ENCODE measurements at regions not wholly inside any gene's neighbourhood (a gene's known extent, or its start where the extent isn't known, plus 50 kb on each side); places are given as distances from the start of the nearest gene placed in this dataset.
"Not testable (repeated sequence)": the region's sequence is repeated elsewhere in the genome, so short reads cannot be mapped to it uniquely, and the experiment has no call there.

DNA sequence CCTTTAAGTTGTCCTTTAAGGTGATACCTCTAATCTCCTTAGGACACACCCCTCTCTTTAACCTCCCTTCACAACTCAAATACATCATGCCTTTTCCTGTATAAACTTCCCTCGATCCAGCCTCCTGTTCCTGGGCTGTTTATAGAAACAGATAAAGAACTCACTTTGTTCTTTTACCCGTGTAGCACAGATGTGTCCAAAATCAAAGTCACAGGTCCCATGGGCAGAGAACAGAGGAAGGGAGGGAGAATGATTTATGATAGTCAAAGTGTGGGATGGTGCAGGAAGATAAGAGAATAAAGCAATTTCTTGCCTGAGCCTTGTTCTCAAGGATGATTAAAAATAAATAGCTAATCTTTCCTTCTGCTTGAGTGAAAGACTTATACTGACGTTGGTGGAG is 50.3 kb upstream of the CABCOCO1 start:
- DNase-seq (ENCODE audit: low spot score) = no peak

DNA sequence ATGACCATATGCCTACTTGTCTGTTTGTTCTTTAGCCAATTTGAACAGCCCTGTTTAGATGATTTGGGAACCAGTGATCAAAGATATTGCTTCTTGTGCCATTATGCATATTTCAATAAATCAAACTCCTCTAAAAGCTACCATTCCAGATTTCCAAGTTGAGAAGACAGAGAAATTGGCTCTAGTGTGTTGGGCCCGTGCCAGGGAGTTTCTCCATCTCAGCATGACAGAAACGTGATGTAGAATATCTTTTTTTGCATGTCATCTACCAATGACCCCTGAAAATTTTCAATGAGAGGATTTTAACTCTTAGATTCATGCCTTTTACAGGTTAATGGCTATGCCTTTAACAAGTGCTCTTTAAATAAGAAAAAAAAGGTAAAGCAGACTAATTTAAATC is 50.7 kb upstream of the CABCOCO1 start:
- no peak for DNase-seq (ENCODE audit: low spot score)

DNA sequence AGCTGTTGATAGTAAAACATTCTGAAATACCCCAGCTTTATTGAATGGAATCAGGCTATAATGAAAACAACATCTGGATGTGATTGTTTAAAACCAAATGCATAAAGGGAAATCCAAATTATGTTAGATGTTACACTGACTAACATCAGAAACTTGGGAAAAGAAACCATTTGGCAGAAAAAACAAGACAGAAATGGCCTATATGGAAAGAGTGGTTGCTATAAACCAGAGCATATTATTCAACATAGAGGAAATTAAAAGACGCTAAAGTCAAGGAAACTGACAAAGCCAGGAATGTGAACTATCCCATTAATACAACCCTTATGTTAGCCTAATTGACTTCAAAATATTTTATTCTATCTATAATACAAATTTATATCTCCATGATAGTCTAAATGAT is 53.0 kb upstream of the CABCOCO1 start:
- DNase-seq (ENCODE audit: low spot score) = no peak

DNA sequence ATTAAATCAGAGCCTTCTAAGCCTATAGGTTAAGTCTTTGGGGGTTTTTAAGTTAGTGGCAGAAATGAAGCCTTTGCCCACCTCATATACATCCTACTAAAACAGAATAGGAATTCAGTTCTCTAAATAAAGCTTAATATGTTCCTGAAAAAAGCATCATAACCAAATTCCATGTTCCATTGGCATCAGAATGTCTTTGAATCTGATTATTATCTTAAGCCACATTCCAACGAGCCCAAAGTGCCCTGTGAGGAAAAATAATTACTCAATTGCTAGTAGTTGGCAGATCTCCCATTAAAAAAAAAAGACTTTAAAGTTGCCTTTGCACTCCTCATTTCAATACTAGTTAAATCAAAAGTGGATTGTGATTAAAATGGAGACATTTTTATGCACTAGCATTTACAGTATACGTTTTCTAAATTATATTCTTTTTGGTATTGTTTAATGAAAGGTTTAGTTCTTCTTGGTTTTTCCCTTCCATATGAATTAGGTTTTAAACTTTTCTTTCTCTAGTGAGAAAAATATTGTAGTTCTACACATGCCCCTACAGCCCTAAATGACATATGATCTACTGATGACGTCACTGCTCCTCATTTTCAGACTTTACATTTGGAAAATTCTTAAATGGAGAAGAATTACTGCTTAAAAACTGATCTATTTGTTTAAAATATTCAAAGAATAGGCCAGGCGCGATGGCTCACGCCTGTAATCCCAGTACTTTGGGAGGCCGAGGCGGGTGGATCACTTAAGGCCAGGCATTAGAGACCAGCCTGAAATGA is 54.3 kb upstream of the CABCOCO1 start:
- no peak for DNase-seq (ENCODE audit: low spot score)

DNA sequence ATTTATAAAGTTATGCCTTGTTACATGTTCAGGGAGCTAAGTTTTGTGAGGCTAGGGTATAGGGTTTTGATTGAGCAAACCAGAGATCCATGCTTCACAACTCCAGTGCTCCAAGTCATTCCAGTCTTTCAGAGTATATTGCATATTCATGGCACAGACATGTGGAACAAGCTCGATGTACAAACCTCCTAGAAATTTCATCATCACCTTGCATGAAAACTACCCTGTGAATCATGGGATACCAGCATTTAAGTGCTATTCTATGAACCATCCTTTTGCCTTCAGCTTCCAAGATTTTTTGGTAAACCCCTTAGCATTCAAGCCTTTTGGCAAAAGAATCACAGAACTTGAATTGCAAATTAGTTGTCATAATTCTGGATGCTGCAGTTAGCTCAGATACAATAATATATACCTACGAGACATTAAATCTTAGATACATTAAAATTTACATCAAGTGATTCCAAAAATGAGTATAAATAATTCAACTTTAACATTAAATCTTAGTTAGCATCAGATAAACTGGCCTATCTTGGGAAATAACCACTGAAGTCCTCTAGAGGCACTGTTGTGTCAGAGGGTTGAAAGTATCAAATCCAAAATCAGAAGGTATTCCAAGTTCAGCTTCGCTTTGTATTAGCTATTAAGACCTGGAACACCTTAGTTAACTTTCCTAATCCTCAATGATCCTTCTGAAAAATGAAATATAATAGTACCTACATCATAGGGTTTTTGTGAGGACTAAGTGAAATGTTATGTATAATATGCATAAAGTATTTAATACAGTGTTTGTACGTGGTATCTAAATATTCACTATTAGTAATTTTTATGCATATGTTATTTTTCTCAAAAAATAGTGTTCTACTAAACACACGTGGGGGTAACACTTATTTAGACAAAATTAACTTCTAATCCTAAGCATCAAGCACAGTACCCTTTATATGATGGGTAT is 55.5 kb upstream of the CABCOCO1 start:
- DNase-seq (ENCODE audit: low spot score) = no peak

DNA sequence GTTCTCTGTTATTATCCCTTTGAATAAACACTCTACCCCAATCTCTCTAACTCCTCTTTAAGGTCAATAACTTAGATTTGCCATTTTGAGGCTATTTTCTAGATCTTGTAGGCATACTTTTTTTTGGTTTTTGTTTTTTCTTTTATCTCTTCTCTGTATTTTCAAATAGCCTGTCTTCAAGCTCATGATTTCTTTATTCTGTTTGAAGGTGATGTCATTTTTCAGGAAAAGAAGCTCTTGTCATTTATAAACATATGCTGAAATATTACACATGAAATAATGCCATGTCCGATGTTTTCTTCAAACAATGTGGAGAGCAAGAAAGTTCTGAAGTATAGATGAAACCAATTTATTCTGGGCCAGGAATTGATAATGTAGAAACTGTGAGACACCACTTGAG is 57.5 kb upstream of the CABCOCO1 start:
- DNase-seq (ENCODE audit: low spot score) = no peak

DNA sequence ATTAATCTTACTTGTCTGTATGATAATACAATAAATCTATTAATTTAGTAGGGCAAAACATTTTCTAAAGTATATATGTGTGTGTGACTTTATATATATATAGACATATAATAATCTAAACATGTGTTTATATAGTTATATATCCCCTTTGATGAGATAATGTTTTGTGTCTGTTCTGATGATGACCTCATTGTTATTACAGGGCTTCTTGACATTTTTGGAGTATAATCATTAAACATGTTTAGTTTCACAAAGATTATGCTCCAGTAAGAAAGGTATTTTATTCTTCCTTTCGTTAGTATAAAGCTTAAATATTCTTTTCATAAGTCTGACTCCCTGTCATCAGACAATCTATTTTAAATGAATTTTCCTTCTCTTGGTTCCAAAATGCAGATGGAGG is 62.3 kb upstream of the CABCOCO1 start:
- no peak for DNase-seq (ENCODE audit: low spot score)

DNA sequence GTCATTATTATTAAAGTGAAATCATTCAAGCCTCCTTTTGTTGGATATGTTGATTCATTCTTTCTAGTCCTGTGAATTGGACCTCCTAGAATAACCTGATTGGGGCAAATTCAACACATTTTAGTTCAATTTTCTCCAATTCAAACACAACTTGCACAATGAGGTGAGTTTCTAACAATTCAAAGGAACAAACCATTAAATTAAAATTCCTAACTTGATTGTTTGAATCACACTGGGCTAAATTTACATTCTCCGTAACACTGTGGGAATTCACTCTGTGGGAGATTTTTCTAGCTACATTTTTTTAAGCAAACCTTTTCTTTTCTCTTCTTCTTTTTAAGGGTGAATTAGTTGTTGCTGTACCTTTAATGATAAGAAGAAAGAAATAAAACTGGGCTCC is 68.3 kb upstream of the CABCOCO1 start:
- no peak for DNase-seq (ENCODE audit: low spot score)

DNA sequence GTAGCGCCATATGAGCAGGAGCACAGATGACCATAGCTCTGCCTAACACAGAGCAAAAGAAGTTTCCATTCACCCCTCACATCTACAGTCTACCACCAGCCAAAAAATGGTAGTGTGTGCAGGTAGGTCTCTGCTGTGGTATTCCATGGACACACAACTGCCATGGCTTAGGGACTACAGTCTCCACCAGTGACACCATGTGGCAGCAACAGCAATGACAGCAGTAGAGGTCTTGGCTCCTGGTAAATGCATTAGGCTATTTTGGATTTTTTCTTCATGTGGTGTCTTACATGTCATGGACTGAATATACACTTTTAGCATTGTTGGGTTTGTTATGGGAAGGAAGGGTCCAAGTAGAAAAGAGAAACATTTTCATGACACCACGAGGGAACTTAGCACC is 70.1 kb upstream of the CABCOCO1 start:
- peak; percentile 24 for DNase-seq (ENCODE audit: low spot score)

DNA sequence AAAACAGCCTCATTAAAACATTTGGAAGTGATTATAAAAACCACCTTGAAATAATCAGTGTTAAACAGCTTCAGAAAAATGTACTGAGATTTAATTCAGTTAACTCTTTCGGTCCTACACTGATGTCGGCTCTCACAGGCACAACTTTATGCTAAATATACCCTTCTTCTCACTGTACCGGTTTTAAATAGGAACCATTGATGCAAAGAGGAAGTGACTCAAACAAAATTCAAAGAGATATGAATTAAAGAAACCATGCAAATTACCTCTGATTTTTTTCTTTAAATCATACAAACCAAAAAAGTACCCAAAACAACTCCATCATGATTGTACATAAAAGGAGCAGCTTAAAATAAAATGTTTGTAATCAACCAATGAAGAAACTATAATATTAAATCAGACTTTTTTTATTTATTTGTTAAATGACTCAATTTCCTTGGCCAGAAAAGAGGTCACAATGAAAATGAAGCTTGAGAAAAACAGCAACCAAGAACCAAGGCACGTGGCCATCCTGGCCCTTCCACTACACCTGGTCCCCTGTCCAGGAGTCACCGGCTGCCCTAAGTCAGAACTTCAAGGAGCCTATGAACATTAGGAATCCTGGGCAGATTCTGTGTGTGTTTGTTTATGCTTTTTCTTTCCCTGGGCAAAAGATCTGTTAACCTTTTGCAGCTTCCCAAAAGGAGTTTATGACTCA is 73.0 kb upstream of the CABCOCO1 start:
- peak; percentile 47 for DNase-seq (ENCODE audit: low spot score)

DNA sequence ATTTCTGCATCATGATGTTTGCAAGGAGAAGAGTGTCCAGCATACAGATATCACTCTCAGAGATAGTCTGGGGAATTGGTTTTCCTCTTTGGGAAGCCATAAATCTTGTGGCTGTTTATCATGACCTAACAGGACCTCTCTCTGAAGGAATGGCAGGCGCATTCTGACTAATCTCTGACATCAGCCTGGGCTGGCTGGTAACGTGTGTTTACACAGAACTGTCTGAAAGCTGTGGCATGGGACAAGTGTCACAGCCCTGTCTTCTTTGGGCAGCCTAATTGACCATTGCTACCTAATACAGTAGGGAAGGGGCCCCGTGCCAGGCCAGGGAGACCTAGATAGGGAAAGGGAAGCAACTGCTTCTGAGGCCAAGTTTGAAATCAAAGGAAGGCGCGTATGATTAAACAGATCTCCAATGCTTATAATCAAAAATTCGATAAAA is 73.9 kb upstream of the CABCOCO1 start:
- peak; percentile 40 for DNase-seq (ENCODE audit: low spot score)

DNA sequence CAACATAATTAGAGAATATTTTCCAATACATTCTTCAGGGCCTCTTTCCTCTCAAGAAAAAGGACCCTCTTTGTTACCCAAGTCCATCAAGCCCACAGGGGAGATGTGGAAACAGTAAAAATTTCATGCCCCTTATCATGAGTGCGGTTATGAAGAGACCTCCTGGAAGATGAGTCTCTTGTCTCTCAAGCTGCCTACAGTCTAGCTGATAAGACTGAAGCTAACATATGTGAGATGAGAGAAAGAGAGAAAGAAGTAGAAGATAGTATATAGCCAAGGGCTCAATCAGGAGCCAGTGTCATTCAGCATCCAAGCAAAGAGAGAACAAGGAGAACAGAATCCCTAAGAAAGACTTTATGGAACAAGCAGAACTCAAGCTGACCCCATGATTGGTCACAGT is 75.9 kb upstream of the CABCOCO1 start:
- no peak for DNase-seq (ENCODE audit: low spot score)

DNA sequence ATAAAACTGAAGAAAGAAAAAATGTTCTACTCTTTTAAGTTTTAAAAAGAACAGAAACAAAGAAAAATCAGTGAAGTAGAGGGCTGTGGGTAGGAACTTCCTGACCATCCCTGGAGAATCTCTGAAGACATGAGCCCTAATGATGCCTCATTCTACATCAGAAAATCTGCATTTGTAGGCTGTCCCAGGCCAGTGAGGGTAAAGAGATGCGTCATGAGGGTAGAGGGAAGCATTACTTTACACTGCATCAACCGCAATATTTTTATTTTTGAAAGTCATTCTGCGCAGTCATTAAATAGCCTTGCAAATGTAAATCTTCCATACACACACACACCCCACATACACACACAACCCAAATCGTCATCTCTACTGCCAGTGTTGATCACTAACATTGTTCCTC is 82.1 kb upstream of the CABCOCO1 start:
- DNase-seq (ENCODE audit: low spot score) = no peak

DNA sequence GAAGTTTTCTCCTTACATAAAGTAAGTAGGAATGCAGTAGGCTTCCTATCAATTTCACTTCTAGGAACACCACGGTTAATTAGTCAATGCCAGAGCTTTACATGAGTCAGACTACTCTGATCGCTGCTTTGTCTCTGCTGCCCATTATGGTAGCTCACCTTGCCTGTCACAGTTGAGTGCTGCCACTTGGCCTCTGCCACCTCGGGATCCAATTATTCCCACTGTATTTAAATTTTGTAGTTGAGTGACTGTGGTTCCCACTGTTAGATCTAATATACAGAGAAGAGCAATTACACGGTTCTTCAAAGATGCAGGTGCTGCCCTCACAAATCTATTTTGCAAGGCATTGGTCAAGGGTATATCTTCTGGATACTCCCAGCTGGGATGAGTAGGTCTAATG is 92.5 kb upstream of the CABCOCO1 start:
- DNase-seq (ENCODE audit: low spot score) = not testable (repeated sequence)

DNA sequence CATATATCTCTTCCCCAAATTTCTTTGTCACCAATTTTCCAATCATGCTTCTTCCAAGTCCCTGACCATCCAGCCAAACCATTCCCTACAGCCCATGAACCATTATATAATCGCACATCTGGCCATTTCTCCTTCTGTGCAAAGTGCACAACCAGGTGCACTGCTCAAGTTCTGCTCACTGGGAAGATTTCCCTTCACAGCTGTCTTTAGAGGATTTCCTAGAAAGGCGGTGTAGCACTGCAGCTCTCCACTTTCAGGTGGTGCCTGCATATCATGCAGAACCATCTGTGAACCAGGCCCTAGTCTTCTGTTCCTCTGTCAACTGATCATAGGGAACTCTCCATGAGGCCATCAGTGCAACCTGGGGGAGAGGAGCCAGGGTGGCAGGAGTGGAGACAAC is 95.0 kb upstream of the CABCOCO1 start:
- no peak for DNase-seq (ENCODE audit: low spot score)

DNA sequence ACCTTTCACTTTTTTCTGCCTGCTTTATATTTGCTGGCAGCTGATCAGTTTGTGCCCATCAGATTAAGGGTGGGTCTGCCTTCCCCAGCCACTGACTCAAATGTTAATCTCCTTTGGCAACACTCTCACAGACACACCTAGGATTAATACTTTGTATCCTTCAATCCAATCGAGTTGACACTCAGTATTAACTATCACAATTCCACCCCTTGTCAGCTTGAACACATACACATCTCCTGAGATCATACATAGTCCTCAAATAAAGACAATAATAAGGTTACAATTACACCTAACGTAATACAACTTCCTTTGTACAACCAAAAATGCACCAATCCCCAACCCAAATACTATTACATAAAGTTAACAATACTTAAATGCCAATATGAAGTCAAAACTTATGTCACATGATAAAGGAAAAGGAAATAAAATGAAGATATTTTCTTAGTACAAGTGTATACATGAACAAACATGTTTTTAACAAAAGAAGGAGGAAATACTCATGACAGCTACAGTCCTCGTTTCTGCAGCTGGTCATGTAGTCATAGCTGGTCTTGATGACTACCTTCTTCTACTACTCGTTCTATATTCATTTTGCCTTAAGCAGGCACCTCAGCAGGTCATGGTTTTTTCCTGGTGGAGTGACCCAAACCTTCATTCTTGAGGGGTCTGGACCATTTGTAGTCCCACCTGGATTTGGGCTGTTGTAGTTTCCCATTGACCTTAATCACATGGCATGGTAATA is 96.7 kb upstream of the CABCOCO1 start:
- DNase-seq (ENCODE audit: low spot score) = no peak

DNA sequence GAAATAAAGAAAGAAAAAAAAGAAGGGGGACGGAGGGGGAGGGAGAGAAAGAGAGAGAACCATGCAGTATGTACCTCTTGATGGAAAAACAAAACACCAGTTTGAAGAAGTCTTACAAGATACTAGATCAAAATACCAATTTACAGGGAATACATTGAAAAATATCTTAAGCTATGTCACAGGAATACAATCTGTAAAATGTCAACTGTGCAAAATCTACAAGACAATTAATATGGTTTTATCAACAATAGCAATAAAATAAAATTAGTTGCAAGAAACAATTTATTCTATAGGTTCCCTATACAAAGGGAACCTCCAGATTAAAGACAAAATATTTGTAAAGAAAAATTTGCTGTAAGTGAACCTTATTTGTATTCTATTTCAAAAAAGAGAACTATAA is 98.3 kb upstream of the CABCOCO1 start:
- DNase-seq (ENCODE audit: low spot score) = no peak

DNA sequence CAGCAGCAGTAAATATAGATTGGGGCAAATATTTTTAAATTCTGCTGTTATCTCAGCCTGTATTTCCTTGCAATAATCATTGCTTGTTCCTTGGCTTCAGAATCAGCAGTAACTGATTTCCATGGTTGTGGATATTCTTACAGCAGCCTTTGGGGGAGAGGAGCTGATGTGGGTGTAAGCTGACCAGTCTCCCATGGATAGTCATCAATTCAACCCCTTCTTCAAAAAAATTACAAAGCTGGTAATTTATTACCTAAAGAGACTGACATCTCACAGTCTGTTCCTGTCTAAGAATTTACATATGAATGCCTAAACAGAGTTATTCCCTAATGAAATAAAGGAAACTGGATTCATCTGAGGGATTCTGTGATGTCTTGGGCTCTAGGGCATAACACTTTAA is 103.1 kb upstream of the CABCOCO1 start:
- DNase-seq (ENCODE audit: low spot score) = no peak

DNA sequence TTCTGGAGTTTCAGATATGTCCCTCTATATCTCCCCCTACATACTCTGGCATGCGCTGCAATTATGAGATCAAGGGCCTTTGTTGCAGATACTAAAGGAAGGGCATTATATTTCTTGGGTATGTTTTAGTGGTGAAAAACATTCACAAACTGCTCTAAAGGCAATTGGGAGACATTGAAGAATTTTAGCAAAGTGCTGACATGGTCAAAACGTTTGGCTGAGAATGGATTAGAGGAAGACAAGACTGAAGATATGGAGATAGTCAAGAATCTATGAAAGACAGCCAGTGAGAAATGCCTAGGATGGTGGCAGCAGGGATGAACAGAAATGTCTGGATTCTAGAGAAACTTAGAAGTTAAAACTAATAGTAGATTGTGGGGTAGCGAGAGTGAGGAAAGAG is 104.5 kb upstream of the CABCOCO1 start:
- DNase-seq (ENCODE audit: low spot score) = no peak

DNA sequence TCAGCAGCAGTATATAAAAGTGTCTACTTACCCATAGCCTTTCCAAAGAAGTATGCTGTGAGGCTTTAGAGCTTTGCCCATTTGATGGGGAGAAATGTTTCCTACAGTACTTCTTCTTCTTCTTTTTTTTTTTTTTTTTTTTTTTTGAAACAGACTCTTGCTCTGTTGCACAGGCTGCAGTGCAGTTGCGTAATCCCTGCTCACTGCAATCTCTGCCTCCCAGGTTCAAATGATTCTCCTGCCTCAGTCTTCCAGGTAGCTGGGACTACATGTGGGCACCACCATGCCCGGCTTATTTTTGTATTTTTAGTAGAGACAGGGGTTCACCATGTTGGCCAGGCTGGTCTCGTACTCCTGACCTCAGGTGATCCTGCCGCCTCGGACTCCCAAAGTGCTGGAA is 101.7 kb upstream of the TMEM26 start:
- DNase-seq (ENCODE audit: low spot score) = no peak

DNA sequence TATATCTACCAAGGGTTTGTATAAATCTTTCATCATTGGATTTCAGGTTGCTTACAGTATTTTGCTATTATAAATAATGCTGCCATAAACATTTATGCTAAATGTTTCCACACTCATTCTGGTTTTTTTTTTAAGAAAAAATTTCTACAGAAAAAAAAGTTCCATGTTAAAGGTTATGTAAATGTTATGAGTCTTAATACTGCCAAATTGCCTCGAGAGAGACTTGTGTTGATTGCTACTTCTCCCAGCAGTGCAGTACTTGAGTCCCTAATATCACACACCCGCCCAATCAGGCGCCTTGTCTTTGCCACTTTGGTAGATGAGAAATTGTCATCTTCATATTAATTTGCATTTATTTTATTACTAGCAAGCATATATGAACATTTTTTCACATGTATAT is 96.7 kb upstream of the TMEM26 start:
- no peak for DNase-seq (ENCODE audit: low spot score)

DNA sequence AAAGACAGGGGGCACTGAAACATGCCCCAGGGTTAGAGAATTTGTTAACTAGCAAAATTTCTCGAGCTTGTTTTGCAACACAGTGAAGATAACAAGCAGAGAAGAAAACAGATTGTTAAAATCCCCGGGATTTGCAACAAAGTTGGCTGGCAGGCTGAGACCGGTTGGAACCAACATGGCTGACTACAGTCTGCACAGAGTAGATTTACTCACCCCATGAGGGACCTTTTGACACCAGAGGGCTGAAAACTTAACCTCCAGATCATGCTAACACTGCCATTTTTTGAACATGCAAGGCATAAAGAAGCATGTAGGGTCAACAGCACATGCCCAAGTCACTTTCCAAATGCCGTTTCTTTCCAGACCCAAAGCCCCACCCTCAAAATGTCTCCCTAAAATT is 95.2 kb upstream of the TMEM26 start:
- DNase-seq (ENCODE audit: low spot score) = no peak
